ENCODE measurements at regions not wholly inside any gene's neighbourhood (a gene's known extent, or its start where the extent isn't known, plus 50 kb on each side); places are given as distances from the start of the nearest gene placed in this dataset.

- no peak for TF ChIP-seq CTCF (IDR thresholded peaks at IDR 0.05 in 8 of 11, conservative IDR thresholded peaks at IDR 0.05 in 3 of 11)
- TF ChIP-seq POLR2A (IDR thresholded peaks at IDR 0.05) = no peak
These were observed 118.0 kb upstream of the ASCC3 start for GRCh38 chr6:100999034-100999597.
